ENCODE measurements at regions not wholly inside any gene's neighbourhood (a gene's known extent, or its start where the extent isn't known, plus 50 kb on each side); places are given as distances from the start of the nearest gene placed in this dataset.

DNA sequence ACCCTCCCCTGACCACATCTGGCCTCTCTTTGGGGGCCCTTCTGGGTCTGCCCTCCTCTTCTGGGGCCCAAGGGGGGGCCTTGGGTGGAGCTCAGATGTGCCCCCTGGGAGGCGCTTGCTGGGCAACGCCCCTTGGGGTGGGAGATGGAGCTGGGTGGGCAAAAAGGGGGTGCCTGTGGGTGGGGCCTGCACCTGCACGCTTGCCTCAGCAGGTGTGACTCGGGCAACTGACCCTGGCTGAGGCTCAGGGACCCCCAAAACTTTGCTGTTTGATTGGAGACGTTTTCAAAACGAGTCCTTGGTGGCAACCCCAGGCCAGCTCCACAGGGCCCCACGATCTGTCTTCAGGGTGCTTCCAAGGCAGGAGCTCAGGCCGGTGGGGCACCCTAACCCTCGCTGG lies 105.3 kb downstream of the SIK1 start:
- H3K4me1 Mint-ChIP-seq (ENCODE audit: low read depth) = peaks cover 2% of the 10 kb centered on the region
- H3K4me3 Mint-ChIP-seq = no peak overlapping the region

DNA sequence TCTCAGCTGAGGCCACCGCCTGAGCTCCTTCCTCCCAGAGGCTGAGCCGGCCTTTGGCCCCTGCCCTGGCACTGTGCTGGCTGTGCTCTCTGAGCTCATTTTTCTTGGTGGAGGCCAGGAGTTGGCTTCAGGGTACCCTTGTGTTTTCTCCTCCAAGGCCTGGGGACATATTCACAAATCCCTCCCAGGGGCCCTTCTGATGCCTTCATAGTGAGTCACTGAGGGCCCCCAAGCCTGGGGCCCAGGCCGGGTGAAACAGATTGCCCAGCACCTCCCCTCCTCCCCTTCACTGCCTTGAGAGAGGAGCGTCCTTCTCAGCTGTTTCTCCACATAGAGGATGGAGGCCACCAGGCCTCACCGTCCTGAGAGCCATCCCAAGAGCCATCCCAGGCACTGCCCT lies 105.8 kb downstream of the SIK1 start:
- Mint-ChIP-seq H3K36me3 (ENCODE audit: low read depth) (no peaks in the 10 kb centered on the region), H3K4me1 (ENCODE audit: low read depth) (peaks cover 2% of the 10 kb centered on the region), H3K27ac (no peak overlapping the region), H3K9me3 (no peaks in the 10 kb centered on the region), H3K27me3 (ENCODE audit: low read depth) (peaks cover 2% of the 10 kb centered on the region), H3K4me3 (no peak overlapping the region)
- no peak for DNase-seq (ENCODE audit: low spot score)

More for the DNA sequence above, 105.3 kb downstream of the SIK1 start:
- Mint-ChIP-seq H3K27ac (no peak overlapping the region), H3K9me3 (no peaks in the 10 kb centered on the region), H3K27me3 (ENCODE audit: low read depth) (peaks cover 3% of the 10 kb centered on the region), H3K36me3 (ENCODE audit: low read depth) (no peaks in the 10 kb centered on the region)
- DNase-seq (ENCODE audit: low spot score) = no peak

GRCh38 chr21:43320526-43320925 lies 106.4 kb downstream of the SIK1 start:
- no peaks in the 10 kb centered on the region for H3K36me3 Mint-ChIP-seq (ENCODE audit: low read depth)
- no peak for DNase-seq (ENCODE audit: low spot score)
- no peak overlapping the region for H3K27ac Mint-ChIP-seq
- H3K4me3 Mint-ChIP-seq = no peak overlapping the region
- H3K4me1 Mint-ChIP-seq (ENCODE audit: low read depth) = no peaks in the 10 kb centered on the region
- H3K27me3 Mint-ChIP-seq (ENCODE audit: low read depth) = no peaks in the 10 kb centered on the region
- no peaks in the 10 kb centered on the region for H3K9me3 Mint-ChIP-seq

GRCh38 chr21:43318841-43319781 lies 107.8 kb downstream of the SIK1 start:
- Mint-ChIP-seq H3K4me1 (ENCODE audit: low read depth) (no peaks in the 10 kb centered on the region), H3K36me3 (ENCODE audit: low read depth) (no peaks in the 10 kb centered on the region), H3K4me3 (no peak overlapping the region), H3K27ac (no peak overlapping the region), H3K9me3 (no peaks in the 10 kb centered on the region), H3K27me3 (ENCODE audit: low read depth) (peaks cover 3% of the 10 kb centered on the region)
- DNase-seq (ENCODE audit: low spot score) = no peak

DNA sequence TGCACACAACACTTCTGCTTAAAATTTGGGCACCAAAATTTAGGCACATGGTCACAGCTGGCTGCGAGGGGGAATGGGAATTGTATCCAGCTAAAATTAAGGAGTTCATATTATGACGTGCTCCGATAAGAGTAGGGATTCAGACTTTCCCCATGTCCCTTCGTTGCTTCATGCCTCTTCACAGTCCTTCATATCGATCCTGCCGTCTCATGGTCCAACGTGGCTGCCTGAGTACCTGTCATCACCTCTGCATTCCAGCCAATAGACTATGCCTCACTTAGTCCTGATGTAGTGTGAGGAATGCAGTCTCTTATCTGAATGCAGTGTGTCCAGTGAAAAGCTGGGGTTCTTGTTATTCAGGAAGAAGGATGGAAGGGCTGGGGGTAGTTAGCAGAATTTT lies 108.6 kb downstream of the SIK1 start:
- Mint-ChIP-seq H3K9me3 (no peaks in the 10 kb centered on the region), H3K27ac (no peak overlapping the region), H3K4me3 (no peak overlapping the region), H3K4me1 (ENCODE audit: low read depth) (no peaks in the 10 kb centered on the region), H3K36me3 (ENCODE audit: low read depth) (no peaks in the 10 kb centered on the region), H3K27me3 (ENCODE audit: low read depth) (peaks cover 3% of the 10 kb centered on the region)
- no peak for DNase-seq (ENCODE audit: low spot score)

- no peak for DNase-seq (ENCODE audit: low spot score)
- Mint-ChIP-seq H3K27me3 (ENCODE audit: low read depth) (peaks cover 3% of the 10 kb centered on the region), H3K4me1 (ENCODE audit: low read depth) (no peaks in the 10 kb centered on the region), H3K36me3 (ENCODE audit: low read depth) (no peaks in the 10 kb centered on the region), H3K27ac (no peak overlapping the region), H3K9me3 (no peaks in the 10 kb centered on the region), H3K4me3 (no peak overlapping the region)
Measured at GRCh38 chr21:43317959-43318358, 109.0 kb downstream of the SIK1 start.

DNA sequence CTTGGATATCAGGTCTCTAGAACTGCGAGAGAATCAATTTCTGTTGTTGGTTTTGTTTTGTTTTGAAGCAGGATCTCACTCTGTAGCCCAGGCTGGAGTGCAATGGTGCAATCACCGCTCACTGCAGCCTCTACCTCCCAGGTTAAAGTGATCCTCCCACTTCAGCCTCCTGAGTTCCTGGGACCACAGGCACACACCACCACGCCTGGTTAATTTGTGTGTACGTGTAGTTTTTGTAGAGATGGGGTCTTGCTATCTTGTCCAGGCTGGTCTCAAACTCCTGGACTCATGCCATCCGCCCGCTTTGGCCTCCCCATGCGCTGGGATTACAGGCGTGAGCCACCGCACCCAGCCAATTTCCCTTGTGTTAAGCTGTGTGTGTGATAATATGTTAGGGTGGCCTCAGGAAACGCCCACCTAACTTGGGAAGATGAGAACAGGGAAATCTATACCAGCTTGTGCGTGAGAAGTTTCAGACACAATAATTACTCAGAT lies 109.6 kb downstream of the SIK1 start:
- H3K4me1 Mint-ChIP-seq (ENCODE audit: low read depth) = no peaks in the 10 kb centered on the region
- H3K27me3 Mint-ChIP-seq (ENCODE audit: low read depth) = peaks cover 3% of the 10 kb centered on the region
- H3K27ac Mint-ChIP-seq = no peak overlapping the region

DNA sequence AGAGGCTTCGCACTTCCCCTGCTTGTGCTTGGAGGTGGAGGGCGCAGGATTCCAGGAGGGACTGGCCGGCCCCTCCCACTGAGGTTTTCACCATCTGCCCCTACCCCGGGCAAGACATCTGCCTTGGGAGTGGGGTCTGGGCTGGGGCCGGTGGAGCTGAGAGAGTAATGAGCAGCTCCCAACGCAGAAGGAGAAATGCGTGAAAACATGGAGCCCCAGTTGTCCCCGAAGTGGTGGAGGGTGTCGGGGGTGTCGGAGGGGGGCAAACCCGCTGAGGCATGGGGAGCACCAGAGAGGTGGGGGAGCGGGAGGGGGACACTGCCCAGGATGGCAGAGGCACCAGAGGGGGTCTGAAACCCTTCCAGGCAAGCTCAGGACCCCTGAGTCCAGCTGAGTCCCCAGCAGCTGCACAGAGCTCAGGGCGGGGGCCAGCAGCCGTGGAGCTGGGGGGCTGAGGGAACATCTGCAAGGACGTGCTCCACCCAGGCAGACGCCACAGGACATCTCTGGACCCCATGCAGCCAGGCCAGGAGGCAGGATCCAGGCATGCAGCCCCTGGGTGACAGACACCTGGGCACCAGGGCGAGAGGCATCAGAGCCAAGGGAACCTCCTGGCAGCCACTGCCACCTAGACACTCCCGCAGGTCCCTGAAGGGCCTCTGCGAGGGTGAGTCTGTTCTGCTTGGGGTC lies 110.6 kb downstream of the SIK1 start:
- H3K27me3 Mint-ChIP-seq (ENCODE audit: low read depth) = peaks cover 3% of the 10 kb centered on the region
- no peak overlapping the region for H3K27ac Mint-ChIP-seq
- no peak overlapping the region for H3K4me3 Mint-ChIP-seq
- no peaks in the 10 kb centered on the region for H3K4me1 Mint-ChIP-seq (ENCODE audit: low read depth)
- no peaks in the 10 kb centered on the region for H3K36me3 Mint-ChIP-seq (ENCODE audit: low read depth)
- no peaks in the 10 kb centered on the region for H3K9me3 Mint-ChIP-seq
- DNase-seq (ENCODE audit: low spot score) = no peak

More for the DNA sequence above, 109.6 kb downstream of the SIK1 start:
- no peak overlapping the region for H3K4me3 Mint-ChIP-seq
- H3K9me3 Mint-ChIP-seq = no peaks in the 10 kb centered on the region
- no peaks in the 10 kb centered on the region for H3K36me3 Mint-ChIP-seq (ENCODE audit: low read depth)
- DNase-seq (ENCODE audit: low spot score) = no peak

DNA sequence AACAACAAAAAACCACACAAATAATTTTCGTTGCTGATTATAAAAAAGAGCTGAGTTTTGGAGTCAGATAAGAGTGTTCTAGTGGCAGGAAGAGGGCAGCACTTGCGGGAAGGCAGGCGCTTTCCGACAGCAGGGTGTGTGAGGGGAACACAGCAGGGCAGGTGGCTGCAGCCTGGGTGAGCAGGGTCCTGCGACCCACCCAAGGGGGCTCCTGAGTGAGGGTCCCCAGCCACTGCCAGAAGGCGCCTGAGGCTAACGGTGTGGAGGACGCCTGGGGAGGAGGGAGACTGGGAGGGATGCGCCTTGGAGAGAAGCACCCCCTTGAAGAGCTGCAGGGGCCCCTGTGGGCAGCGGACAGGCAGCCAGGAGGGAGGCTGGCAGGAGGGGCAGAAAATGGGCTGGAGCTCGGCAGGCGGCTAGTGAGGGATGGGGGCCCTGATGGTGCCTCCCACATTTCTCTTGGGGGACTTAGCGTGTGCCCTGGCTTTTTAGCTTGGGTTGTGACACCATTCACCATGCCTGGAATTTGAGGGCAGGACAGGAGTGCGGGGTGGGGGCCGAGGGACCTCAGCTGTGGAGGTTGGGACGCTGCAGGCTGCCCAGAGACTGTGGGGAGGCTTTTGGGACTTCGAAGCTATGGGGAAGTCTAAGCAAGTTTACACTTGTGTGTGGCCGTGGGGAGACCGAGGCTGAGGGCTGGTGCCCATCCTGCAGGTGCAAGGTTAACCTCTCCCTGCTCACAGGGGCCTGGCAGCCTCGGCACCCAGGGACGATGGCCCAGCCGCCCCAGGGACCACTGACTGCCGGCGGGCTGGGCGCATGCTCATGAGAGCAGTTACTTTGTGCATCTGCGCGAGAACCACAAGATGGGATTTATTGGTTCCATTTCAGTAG lies 111.4 kb downstream of the SIK1 start:
- peaks cover 3% of the 10 kb centered on the region for H3K27me3 Mint-ChIP-seq (ENCODE audit: low read depth)
- DNase-seq (ENCODE audit: low spot score) = no peak
- no peaks in the 10 kb centered on the region for H3K9me3 Mint-ChIP-seq
- H3K4me1 Mint-ChIP-seq (ENCODE audit: low read depth) = no peaks in the 10 kb centered on the region
- H3K27ac Mint-ChIP-seq = no peak overlapping the region
- no peaks in the 10 kb centered on the region for H3K36me3 Mint-ChIP-seq (ENCODE audit: low read depth)
- no peak overlapping the region for H3K4me3 Mint-ChIP-seq

GRCh38 chr21:43313939-43314405 lies 113.0 kb downstream of the SIK1 start:
- Mint-ChIP-seq H3K36me3 (ENCODE audit: low read depth) (no peaks in the 10 kb centered on the region), H3K4me3 (no peak overlapping the region), H3K4me1 (ENCODE audit: low read depth) (no peaks in the 10 kb centered on the region), H3K27me3 (ENCODE audit: low read depth) (peaks cover 3% of the 10 kb centered on the region), H3K27ac (no peak overlapping the region), H3K9me3 (no peaks in the 10 kb centered on the region)
- DNase-seq (ENCODE audit: low spot score) = no peak

- Mint-ChIP-seq H3K4me3 (no peak overlapping the region), H3K27ac (no peak overlapping the region), H3K9me3 (no peaks in the 10 kb centered on the region), H3K36me3 (ENCODE audit: low read depth) (no peaks in the 10 kb centered on the region), H3K27me3 (ENCODE audit: low read depth) (peaks cover 3% of the 10 kb centered on the region), H3K4me1 (ENCODE audit: low read depth) (no peaks in the 10 kb centered on the region)
- DNase-seq (ENCODE audit: low spot score) = no peak
Measured at GRCh38 chr21:43313221-43313938, 113.6 kb downstream of the SIK1 start.

GRCh38 chr21:43312751-43313169 lies 114.2 kb downstream of the SIK1 start:
- no peaks in the 10 kb centered on the region for H3K9me3 Mint-ChIP-seq
- H3K27me3 Mint-ChIP-seq (ENCODE audit: low read depth) = peaks cover 3% of the 10 kb centered on the region
- H3K27ac Mint-ChIP-seq = no peak overlapping the region
- no peak overlapping the region for H3K4me3 Mint-ChIP-seq
- H3K36me3 Mint-ChIP-seq (ENCODE audit: low read depth) = no peaks in the 10 kb centered on the region
- H3K4me1 Mint-ChIP-seq (ENCODE audit: low read depth) = no peaks in the 10 kb centered on the region
- no peak for DNase-seq (ENCODE audit: low spot score)

DNA sequence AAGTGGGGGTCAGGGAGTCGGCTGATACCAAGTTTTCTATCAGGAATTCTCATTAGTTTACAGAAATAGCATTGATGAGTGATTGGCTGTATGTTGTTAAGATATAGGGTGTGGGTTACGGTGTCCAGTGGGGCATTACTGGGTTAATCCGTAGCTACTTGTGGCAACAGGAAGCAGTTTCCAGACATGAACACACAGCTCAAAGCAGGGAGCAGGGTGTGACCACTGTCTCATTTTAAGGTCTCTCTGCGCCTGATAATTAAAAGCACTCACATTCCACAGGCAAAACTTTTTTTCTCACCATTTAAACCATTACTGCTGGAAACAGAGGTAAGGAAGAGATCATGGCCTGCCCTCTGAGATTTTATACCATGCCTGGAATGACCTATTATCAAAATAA lies 114.9 kb downstream of the SIK1 start:
- peaks cover 3% of the 10 kb centered on the region for H3K27me3 Mint-ChIP-seq (ENCODE audit: low read depth)
- H3K27ac Mint-ChIP-seq = no peak overlapping the region
- H3K36me3 Mint-ChIP-seq (ENCODE audit: low read depth) = no peaks in the 10 kb centered on the region
- no peak for DNase-seq (ENCODE audit: low spot score)
- no peaks in the 10 kb centered on the region for H3K9me3 Mint-ChIP-seq
- H3K4me1 Mint-ChIP-seq (ENCODE audit: low read depth) = no peaks in the 10 kb centered on the region
- H3K4me3 Mint-ChIP-seq = no peak overlapping the region
